ENCODE measurements at regions not wholly inside any gene's neighbourhood (a gene's known extent, or its start where the extent isn't known, plus 50 kb on each side); places are given as distances from the start of the nearest gene placed in this dataset.

- DNase-seq (ENCODE audit: low read depth) = no peak
Measured at GRCh38 chr2:133667085-133667484, 98.8 kb upstream of the NCKAP5 start.

- no peak for DNase-seq (ENCODE audit: low read depth)
Measured at GRCh38 chr2:133667968-133668367, 99.7 kb upstream of the NCKAP5 start.

GRCh38 chr2:133668547-133668946, 100.3 kb upstream of the NCKAP5 start:
- no peak for DNase-seq (ENCODE audit: low read depth)

- no peak for DNase-seq (ENCODE audit: low read depth)
Measured at GRCh38 chr2:133673305-133673905, 105.1 kb upstream of the NCKAP5 start.

- no peak for DNase-seq (ENCODE audit: low read depth)
Measured at GRCh38 chr2:133674066-133674432, 105.8 kb upstream of the NCKAP5 start.

- DNase-seq (ENCODE audit: low read depth) = no peak
Measured at GRCh38 chr2:133674433-133675331, 106.4 kb upstream of the NCKAP5 start.

- DNase-seq (ENCODE audit: low read depth) = no peak
Measured at GRCh38 chr2:133676392-133677130, 108.3 kb upstream of the NCKAP5 start.

GRCh38 chr2:133680343-133681049, 112.2 kb upstream of the NCKAP5 start:
- DNase-seq (ENCODE audit: low read depth) = no peak

- no peak for DNase-seq (ENCODE audit: low read depth)
Measured at GRCh38 chr2:133682347-133682746, 114.1 kb upstream of the NCKAP5 start.

GRCh38 chr2:133682906-133683305, 114.6 kb upstream of the NCKAP5 start:
- no peak for DNase-seq (ENCODE audit: low read depth)

GRCh38 chr2:133685636-133686215, 117.5 kb upstream of the NCKAP5 start:
- DNase-seq (ENCODE audit: low read depth) = no peak

GRCh38 chr2:133690780-133691179, 122.5 kb upstream of the NCKAP5 start:
- DNase-seq (ENCODE audit: low read depth) = no peak

- DNase-seq (ENCODE audit: low read depth) = no peak
Measured at GRCh38 chr2:133691336-133691735, 123.1 kb upstream of the NCKAP5 start.

GRCh38 chr2:133705287-133705686, 137.0 kb upstream of the NCKAP5 start:
- no peak for DNase-seq (ENCODE audit: low read depth)

- DNase-seq (ENCODE audit: low read depth) = no peak
Measured at GRCh38 chr2:133710613-133711012, 142.3 kb upstream of the NCKAP5 start.

- no peak for DNase-seq (ENCODE audit: low read depth)
Measured at GRCh38 chr2:133711201-133711600, 142.9 kb upstream of the NCKAP5 start.

- no peak for DNase-seq (ENCODE audit: low read depth)
Measured at GRCh38 chr2:133711806-133712205, 143.5 kb upstream of the NCKAP5 start.

GRCh38 chr2:133712369-133712768, 144.1 kb upstream of the NCKAP5 start:
- no peak for DNase-seq (ENCODE audit: low read depth)

- no peak for DNase-seq (ENCODE audit: low read depth)
Measured at GRCh38 chr2:133713049-133713580, 144.9 kb upstream of the NCKAP5 start.

GRCh38 chr2:133716166-133716565, 147.9 kb upstream of the NCKAP5 start:
- DNase-seq (ENCODE audit: low read depth) = no peak

- no peak for DNase-seq (ENCODE audit: low read depth)
Measured at GRCh38 chr2:133717497-133717896, 149.2 kb upstream of the NCKAP5 start.
